NCI-H345 treated with DMSO at 0.1 percent for 48 hours (cell line): ENCODE measurements at regions not wholly inside any gene's neighbourhood (a gene's known extent, or its start where the extent isn't known, plus 50 kb on each side); places are given as distances from the start of the nearest gene placed in this dataset.

Source experiments
- DNase-seq: peaks from one replicate; lab custom pipeline; 2025; ENCODE audit not compliant: unreplicated experiment; lab: John Stamatoyannopoulos, UW

DNA sequence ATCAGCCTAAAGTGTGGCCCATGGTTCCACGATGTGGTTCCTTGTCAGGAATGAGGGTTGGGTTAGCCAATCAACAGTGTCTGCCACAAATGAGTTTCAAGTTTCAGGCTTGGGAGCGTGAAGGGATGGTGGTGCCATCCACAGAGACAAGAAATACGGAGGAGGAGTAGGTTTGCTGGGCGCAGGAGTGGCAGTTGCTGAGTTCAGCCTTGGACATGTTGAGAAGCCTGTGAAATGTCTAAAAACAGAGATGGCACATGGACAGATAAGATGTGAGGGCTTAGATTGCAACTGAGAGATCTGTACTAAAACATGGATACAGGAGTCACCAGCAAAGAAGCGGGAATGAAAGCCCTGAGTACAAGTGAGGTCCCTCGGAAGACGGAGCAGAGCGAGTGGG lies 481.0 kb downstream of the BCOR start:
- DNase-seq: no peak

DNA sequence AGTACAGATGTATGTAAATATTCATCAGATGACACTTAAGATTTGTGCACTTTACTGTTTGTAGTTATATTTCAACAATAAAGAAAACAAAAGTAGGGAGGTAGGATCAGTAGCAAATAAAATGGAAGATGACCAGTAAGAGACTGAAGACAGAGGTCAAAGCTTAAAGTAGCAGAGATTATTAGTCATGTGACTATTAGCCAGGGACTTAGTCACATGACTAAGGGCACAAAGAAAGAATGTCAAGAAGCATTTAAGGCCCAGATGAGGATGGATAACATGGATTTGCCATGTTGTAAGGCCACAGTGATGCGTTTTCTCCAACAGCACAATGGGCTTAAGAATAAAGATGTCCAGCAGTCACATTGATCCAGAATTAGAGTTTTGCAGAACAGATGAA lies 479.6 kb downstream of the BCOR start:
- DNase-seq: no peak

DNA sequence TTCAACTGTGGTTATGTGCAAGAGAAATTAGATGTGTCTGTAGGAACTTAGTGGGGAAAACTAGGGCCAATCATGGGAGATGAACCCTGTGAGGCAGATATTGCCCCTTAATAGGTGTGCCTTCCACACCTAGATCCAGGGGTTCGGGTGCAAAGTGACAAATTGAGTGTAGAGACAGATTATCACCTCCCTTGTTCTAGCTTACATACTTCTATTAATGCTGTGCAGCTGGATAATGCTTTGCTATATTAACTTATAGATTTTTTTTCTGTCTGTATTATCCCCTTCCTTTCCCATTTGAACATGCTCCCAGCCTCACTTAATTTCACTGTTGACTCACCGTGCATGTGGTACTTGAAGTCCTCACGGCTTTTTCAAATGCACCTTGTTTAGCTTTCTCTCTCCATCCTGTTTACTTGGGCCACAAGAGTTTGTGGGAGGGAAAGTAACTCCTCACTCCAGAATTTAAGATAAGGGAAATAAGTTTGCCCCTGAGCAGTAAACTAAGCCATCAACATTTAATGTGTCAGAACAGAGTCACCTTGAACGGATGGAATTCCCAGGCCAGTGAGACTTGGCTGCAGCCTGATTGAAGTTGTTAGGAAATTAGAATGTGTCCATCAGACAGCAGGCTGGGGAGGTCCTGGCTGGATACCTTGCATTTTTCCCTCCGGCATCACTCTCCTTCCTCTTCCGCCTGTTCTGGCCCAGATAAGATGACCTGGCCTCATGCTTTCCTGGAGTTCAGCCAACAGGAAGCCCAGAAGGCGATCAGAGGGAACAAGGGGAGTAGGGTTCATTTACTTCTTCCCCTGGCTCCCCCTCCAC lies 478.4 kb downstream of the BCOR start:
- no peak for DNase-seq

DNA sequence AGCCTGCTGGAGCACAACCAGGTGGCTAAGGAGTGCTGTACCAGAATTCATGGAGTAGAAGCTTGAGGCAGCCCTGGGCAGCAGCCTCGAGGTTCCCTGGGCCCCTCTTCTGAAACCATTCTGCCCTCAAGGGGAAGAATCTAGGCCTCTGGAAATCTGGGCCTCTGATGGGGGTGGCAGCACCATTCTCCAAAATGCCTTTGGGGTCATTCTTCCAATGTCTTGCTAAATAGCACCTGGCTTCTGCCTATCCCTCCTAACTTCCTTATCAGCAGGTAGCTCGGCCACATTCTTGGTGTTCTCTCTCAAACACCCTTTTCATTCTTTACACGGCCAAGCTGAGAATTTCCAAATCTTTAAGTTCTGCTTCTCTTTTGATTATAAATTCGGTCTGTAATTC lies 473.6 kb downstream of the BCOR start:
- DNase-seq: no peak

DNA sequence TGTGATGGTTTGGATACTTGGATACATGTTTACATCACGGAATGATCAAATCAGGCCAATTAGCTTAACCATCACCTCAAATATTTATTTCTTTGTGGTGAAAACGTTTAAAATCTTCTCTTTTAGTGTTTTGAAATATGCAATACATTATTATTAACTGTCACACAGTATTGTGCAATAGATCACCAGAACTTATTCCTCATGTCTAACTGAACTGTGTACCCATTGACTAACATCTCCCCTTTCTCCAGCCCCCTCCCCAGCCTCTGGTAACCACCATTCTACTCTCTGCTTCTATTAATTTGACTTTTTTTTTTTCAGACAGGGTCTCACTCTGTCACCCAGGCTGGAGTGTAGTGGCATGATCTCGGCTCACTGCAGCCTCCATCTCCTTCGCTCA lies 471.9 kb downstream of the BCOR start:
- no peak for DNase-seq

DNA sequence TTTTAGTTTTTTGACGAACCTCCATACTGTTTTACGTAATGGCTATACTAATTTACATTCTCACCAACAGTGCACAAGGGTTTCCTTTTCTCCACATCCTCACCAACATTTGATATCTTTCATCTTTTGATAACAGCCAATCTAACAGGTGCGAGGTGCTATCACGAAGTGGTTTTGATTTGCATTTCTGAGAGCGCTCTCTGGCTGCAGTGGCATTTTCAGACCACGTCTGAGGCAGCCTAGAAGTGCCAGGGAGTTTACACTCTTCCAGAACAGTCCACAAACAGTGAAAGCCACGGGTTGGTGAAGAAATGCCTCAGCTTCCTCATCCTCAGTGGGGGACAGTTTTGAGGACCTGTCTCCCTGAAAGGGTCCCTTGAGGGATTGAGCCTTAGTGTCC lies 471.0 kb downstream of the BCOR start:
- DNase-seq: no peak

DNA sequence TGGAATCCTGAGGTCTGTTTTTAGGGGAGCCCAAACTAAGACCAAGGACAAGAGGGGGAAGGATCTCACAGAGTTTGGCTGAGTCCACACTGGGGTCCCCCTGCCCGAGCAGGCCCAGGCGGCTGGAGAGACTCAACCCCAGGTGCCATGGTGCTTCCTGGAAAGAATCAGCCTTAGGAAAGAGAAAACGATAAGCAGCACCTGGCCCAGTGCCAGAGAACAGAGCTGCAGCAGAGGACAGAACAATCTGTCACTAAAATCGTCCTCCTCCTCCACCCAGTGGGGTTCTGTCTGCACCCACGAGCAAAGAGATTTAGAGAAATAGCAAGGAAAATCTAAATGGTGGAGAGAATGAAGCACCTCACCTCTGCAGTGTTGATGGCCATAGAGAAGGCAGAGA lies 470.5 kb downstream of the BCOR start:
- no peak for DNase-seq

DNA sequence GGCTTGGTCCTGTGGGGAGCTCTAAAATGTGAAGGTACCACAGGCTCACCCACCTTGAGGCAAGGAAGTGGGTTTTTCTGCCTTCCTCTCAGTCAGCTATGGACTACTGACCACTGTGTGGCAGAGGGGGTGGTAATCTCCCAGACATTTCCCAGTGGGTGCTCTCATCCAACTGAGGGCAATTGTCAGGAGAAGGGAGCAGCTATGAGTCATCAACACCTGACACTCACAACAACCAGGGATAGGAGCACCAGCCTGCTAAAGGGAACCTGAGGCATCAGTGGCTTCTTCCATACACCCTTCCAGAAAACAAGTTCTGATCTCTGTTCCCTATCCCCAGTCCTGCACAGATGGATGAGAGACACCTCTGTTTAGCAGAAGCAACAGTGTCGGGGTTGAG lies 468.8 kb downstream of the BCOR start:
- no peak for DNase-seq

DNA sequence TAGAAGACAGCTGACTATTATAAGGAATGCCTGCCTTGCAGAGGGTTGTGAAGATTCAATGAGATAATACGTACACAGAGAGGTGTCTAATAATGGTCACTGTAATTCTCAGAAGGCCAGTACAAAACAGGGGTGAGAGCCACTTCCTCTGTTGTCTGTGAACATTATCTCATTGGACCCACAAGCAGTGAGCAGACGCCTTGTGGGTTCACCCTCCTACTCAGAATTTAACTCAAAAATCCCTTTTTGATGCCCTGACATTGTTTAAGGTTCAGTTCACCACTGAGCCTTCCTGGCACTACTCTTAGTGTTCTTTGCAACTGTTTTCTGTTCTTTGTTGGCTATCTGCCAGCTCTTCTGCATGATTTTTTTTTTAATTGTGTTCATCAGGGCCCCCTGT lies 467.4 kb downstream of the BCOR start:
- DNase-seq: no peak

DNA sequence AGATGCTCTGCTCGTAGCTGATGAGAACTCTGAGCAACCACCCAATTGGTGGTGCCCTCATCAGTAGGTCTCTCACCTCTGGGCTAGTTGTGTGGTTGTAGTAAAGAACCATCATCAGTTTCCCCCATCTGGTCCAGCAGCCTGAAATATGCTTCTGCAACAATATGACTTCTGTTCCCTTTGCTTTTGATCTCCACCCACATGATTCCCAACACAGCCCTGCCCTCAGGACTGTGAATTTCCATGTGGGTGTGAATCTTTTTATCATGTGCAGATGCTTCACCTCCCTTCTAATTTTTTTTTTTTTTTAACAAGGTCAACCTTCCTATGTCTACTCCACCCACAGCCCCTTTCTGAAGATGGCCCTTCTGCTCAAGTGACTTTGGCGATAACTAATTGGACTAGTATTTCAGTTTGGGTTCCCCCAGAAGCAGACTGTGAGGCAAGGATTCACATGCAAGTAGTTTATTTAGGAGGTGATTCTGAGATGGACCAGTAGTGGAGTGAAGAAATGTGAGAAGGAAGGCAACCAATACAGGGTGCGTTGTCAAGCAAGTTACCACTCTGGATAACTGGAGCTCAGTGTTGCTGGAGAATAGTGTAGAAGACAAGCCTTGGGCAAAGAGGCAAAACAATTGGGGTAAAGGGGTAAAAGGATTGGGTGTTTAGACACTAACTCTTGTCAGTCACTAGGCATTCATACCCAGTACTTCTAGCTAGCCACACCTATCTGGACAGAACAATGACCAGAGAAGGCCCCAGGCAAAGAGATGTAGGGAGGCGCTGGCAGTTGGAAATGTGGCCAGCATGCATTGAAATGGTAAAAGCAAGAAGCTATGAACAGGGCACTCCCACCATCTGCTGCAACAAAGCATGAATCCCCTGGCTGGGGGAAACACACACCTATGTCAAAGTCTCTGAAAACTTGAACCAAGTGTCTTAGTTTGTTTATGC lies 466.2 kb downstream of the BCOR start:
- no peak for DNase-seq

DNA sequence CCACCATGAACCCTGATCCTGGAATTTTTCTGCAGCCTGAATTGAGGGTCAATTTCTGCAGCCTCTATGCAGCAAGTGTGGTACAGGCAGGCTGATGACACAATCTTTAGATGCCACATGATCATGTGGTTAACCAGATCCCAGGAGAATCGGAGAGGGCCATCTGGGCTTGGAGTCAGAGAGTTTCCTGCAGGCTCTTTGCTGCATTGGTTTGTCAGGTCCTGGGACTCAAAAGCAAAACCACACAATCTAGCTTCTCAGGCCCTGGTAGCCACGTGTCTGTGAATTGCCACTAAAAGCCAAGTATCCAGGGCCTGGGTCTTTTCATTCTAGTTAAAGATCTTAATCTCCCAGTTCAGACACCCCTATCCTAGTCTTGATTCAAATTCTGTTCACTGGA lies 464.5 kb downstream of the BCOR start:
- DNase-seq: no peak

DNA sequence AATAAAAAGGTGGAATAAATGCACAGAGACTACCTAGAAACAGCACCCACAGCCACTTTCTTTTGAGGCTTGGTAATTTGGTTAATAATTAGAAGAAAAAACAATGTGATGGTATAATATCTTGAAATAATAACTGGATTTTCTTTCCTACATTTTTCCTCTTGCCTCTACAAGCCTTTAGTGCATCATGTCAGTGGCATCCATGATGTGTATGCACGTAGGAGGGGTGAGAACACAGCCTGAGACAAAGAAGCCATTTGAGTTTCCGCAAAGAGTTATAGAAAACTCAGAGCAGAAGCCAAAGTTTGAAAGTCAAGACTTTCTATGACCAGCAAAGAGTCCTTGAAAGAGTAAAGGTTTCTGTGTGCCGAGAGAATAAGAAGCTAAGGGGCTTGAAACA lies 461.3 kb downstream of the BCOR start:
- no peak for DNase-seq

DNA sequence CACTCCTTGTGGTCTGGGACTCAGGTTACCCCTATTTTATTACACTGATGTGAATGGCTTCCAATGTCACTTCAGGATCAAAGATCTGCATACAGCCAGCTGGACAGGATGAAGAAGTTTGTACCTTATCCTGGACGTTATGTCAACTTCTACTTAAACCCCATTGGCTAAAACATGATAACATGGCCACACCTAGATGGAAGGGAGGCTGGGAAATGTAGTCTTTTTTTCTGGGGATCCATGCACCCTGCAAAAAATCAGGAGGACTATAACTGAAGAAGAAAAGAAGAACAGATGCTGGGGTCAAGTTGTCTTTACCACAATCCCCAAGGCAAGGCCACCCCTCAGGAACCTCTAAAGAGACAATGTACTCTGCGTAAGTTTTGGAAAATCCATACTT lies 459.2 kb downstream of the BCOR start:
- DNase-seq: no peak

DNA sequence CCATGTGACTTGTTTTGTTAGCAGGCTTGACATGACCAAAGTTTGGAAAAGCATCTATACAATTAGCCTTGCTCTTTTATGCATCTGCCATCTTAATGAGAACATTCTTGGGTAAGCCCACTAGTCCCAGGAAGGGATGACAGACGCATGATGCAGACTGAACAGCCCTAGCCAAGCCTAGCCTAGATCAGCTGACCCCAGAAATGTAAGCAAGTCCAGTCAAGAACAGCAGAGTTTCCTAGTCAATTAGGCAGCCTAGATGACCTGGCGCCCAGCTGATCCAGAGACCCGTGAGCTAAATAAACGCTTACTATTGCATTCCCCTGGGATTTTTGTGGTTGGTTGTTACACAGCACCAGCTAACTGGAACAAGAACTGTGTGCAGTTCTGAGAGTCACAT lies 457.9 kb downstream of the BCOR start:
- no peak for DNase-seq

DNA sequence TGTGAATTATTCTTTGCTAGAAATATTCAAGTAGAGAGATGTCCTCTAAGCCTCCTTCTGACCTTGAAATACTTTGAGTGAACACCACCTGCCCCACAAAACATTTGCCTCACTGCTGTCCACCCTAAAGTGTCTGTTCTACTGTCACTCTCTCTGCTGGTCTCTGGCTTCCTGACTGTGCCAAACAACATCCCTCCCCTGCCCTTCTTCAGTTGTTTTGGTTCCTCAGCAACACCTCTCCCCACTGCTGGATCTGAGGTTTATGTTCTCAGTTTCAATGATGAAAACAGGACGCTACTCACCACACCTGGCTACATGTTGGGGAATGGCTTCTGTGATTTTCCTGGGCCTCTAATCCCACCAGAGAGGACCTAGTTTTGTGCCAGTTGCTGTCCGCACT lies 456.9 kb downstream of the BCOR start:
- DNase-seq: no peak

DNA sequence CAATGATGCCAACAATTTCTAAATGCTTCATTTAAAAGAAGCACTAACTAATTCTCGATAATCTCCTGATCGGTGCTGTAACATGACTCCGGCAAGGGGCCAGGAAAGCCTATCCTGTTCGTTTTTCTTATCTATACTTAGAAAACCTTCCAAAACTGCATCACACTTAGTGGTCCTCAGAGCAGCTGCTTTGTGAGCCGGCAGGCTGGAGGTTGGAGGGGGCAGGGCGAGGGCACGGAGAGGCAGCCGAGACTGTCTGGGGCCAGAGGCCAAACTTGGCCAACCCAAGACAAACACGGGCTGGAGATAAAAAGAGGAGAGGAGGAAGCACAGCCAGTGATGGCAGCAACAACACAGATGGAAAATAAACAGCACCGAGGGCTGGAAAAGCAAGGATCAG lies 455.7 kb downstream of the BCOR start:
- DNase-seq: no peak

DNA sequence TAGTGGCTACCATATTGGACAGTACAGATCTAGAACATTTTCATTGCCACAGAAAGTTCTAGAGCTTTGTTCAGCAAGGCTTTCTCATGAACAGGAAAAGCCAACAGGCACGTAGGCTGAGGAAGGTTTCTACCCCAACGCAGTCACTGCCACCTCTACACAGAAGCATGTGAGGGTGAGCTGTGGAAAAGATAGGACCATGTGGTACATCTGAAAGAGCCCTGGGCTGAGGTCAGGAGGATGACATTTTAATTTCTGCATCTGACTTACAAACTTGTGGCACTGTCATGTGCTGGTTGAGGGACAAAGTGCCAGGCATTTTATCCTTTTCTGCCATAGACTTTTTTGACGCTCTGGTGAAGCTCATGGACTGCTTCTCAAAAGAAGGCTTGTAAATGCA lies 454.2 kb downstream of the BCOR start:
- DNase-seq: no peak

DNA sequence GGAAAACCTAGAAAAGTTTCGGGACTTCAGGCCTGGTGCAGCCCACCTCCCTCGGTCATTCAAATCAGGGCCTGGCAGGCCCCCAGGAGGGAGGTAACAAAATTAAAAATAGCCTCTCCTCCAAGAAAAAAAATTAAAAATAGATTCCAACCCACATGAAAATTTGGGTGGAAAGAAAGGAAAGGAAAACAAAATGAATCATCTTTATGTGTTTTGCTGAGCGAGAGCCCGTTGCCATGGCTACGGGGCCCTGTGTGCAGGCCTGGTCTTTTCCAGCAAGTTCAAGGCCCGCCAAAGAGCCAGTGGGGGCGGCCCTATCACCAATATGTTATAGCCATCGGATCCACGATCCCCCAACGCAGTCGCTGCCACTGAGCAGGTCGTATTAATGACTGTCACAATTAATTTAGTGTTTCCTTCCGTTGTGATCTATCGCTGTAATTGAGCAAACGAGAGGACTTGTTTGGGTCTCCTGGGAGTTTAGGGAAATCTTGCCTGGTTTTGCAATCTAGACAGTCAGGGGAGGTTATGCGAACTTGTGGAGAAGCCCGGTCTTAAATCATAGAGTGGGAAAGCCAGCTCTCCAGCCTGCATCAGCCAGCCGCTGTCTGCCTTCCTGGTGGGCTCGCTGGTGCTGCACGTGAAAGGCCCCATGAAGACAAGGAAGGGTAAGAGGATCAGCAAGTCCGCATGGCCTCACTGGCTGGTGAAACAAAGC lies 452.4 kb downstream of the BCOR start:
- DNase-seq: no peak

DNA sequence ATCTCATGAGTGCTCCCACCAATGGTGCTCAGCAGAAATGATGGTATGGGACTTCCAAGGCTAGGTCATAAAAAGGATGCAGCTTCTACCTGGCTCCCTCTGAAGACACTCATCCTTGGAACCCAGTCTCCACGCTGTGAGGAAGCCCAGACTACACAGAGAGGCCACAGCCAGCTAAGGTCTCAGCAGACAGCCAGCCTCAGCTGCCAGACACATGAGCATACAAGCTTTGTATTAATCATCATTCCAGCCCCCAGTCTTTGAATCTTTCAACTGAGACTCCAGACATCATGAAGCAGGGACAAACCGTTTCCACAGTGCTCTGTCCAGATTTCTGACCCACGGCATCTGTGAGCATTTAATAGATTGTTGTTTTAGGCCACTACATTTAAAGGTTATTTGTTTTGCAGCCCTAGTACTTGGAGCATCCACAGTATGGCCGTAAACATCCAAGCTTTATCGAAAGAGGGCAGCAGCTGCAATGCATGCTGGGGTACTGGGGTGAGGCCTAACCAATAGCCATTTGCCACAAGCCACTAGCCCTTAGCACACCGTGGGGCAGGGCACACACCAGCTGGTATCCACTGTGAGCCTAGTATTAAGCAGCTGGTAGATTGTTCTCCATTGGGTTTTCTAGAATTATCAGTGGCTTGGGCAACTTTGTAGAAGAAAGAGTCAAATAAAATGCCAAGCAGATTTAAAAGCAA lies 449.1 kb downstream of the BCOR start:
- DNase-seq: no peak

DNA sequence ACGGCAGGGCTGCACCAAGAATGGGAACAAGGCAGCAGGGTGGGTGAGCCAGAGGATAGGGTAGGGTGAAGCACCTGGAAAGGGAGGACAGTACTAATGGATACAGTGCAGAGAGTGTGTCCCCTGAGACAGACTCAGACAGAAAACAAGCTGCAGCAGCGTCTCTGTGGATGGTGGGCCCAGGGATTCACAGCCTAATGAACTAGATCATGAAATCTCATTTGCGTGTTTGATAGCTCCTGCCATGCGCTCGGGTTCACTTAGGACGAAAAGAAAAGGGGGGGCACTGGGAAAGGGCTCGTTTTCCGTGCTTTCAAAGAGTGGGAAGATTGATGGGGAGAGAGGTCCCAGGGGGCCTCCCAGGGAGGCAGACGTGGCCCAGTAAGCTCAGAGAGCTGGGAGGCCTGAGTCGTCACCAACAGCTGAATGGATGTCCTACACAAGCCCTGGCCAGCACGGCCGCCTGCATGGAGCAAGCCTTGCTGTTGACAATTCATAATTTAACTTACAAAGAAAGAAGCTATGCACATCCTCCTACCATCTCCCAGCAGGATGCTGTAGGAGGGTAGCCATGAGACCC lies 446.9 kb downstream of the BCOR start:
- no peak for DNase-seq

DNA sequence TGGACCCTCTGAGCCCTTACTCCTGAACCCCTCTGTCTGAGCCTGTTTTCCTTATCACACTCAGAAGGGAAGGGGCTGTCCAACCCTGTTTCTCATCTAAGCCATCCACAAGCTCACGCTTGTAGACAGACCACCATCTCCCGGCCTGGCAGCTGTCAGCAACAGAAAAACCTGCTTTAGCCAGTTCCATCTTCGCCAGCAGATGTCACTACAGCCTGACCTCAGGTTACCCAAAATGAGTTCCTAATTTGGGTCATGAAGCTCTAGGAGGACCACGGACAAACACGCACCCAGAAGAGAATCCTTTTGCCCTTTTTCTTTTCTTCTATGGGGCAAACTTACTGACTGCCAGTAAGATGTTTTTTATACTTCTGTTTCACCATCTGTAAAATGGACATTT lies 445.4 kb downstream of the BCOR start:
- no peak for DNase-seq
